Epithelial cell of proximal tubule (primary cell): ENCODE measurements at regions not wholly inside any gene's neighbourhood (a gene's known extent, or its start where the extent isn't known, plus 50 kb on each side); places are given as distances from the start of the nearest gene placed in this dataset.

Source experiments
- DNase-seq: peaks from one replicate; pipeline ENCODE4 v3.0.0-alpha.2; 2011; ENCODE audit warnings: low read depth
- H3K4me3 ChIP-seq: 2 replicates; pipeline ENCODE4 v1.5.1; 2011; ENCODE audit warnings: low read depth, mild to moderate bottlenecking, low read length
- CTCF ChIP-seq: conservative IDR thresholded peaks from 2 replicates; pipeline ENCODE4 v1.5.1; 2012; ENCODE audit warnings: low read depth, mild to moderate bottlenecking, low read length

- H3K4me3 ChIP-seq: no peak overlapping the region
- no peak for DNase-seq
- no peak for TF ChIP-seq CTCF
Measured at GRCh38 chr2:104528101-104528500, 325.8 kb upstream of the POU3F3 start.

GRCh38 chr2:104531122-104531521, 322.8 kb upstream of the POU3F3 start:
- no peak for DNase-seq
- no peak overlapping the region for H3K4me3 ChIP-seq
- TF ChIP-seq CTCF: no peak

- TF ChIP-seq CTCF: no peak
- H3K4me3 ChIP-seq: no peak overlapping the region
- DNase-seq: no peak
Measured at GRCh38 chr2:104537116-104537515, 316.8 kb upstream of the POU3F3 start.

GRCh38 chr2:104538077-104538476, 315.8 kb upstream of the POU3F3 start:
- no peak for DNase-seq
- H3K4me3 ChIP-seq: no peak overlapping the region
- no peak for TF ChIP-seq CTCF

- TF ChIP-seq CTCF: no peak
- DNase-seq: no peak
- no peak overlapping the region for H3K4me3 ChIP-seq
Measured at GRCh38 chr2:104539649-104540048, 314.3 kb upstream of the POU3F3 start.

GRCh38 chr2:104545055-104545454, 308.9 kb upstream of the POU3F3 start:
- no peak for DNase-seq
- H3K4me3 ChIP-seq: no peak overlapping the region
- no peak for TF ChIP-seq CTCF

- no peak for DNase-seq
- no peak overlapping the region for H3K4me3 ChIP-seq
- TF ChIP-seq CTCF: no peak
Measured at GRCh38 chr2:104546537-104546936, 307.4 kb upstream of the POU3F3 start.
